IMR-90 (cell line): ENCODE measurements at regions not wholly inside any gene's neighbourhood (a gene's known extent, or its start where the extent isn't known, plus 50 kb on each side); places are given as distances from the start of the nearest gene placed in this dataset.
A peak's percentile ranks its signal among the peaks of the same experiment; 100 is the strongest.
"Not testable (repeated sequence)": the region's sequence is repeated elsewhere in the genome, so short reads cannot be mapped to it uniquely, and the experiment has no call there.

Source experiments
- ATAC-seq: fragments of 200-7000 bp; cut with Tn5 transposase; 2 replicates; pipeline ENCODE4 v1.9.1; 2020; ENCODE audit warnings: low read depth, mild to moderate bottlenecking, moderate library complexity
- BruUV-seq: library from RNA; stranded (reverse); fragments of 400-500 nt; replicated peaks from 2 replicates; lab custom pipeline; 2021; lab: Mats Ljungman, UMichigan
- CTCF ChIA-PET: fragments of 300-600 bp; formaldehyde crosslinking; extraction: SDS; loops from one replicate; lab custom pipeline; 2021; ENCODE audit warnings: antibody characterized with exemption; lab: Yijun Ruan, JAX
- POLR2A ChIA-PET: fragments of 300-600 bp; sonication (Branson Sonifier 250); formaldehyde crosslinking; loops from one replicate; lab custom pipeline; 2022; ENCODE audit warnings: antibody characterized with exemption; ENCODE audit not compliant: unreplicated experiment; lab: Charles Lee
- DNase-seq: peaks from one replicate; pipeline ENCODE4 v3.0.0; 2013
- H2AFZ ChIP-seq: replicated peaks from 2 replicates; pipeline ENCODE3; 2013; ENCODE audit warnings: low read length, mild to moderate bottlenecking; ENCODE audit not compliant: poor library complexity
- H2AK5ac ChIP-seq: 2 replicates; pipeline ENCODE4 v1.6.1; 2013; ENCODE audit warnings: low read depth, low read length, inconsistent platforms
- H2AK9ac ChIP-seq: replicated peaks from 2 replicates; pipeline ENCODE3; 2013; ENCODE audit warnings: mild to moderate bottlenecking, low read depth, low read length, moderate library complexity; ENCODE audit not compliant: poor library complexity
- H2BK120ac ChIP-seq: 2 replicates; pipeline ENCODE4 v1.6.1; 2013; ENCODE audit warnings: low read depth, low read length, inconsistent platforms
- H2BK15ac ChIP-seq: 3 replicates; pipeline ENCODE4 v1.6.1; 2013; ENCODE audit warnings: low read depth, low read length, inconsistent platforms
- H2BK20ac ChIP-seq: 2 replicates; pipeline ENCODE4 v1.6.1; 2013; ENCODE audit warnings: low read depth, mild to moderate bottlenecking, inconsistent platforms, low read length, moderate library complexity
- H2BK5ac ChIP-seq: 2 replicates; pipeline ENCODE4 v1.6.1; 2013; ENCODE audit warnings: mild to moderate bottlenecking, low read depth, low read length, inconsistent platforms; ENCODE audit not compliant: poor library complexity, severe bottlenecking
- H3K14ac ChIP-seq: replicated peaks from 2 replicates; pipeline ENCODE4 v1.6.1; 2013; ENCODE audit warnings: low read depth, low read length, inconsistent platforms
- H3K18ac ChIP-seq: 2 replicates; pipeline ENCODE4 v1.6.1; 2013; ENCODE audit warnings: low read depth, low read length, control low read depth
- H3K23ac ChIP-seq: 2 replicates; pipeline ENCODE4 v1.6.1; 2013; ENCODE audit warnings: low read depth, low read length, inconsistent platforms
- H3K27ac ChIP-seq: 2 replicates; pipeline ENCODE4 v1.5.1; 2013; ENCODE audit warnings: mild to moderate bottlenecking, control low read depth, low read length; ENCODE audit not compliant: insufficient read depth
- H3K27me3 ChIP-seq: 2 replicates; pipeline ENCODE4 v1.6.1; 2013; ENCODE audit warnings: low read length; ENCODE audit not compliant: control insufficient read depth, insufficient read depth
- H3K36me3 ChIP-seq: 2 replicates; pipeline ENCODE4 v1.6.1; 2013; ENCODE audit warnings: low read length, mixed read lengths; ENCODE audit not compliant: control insufficient read depth, insufficient read depth
- H3K4ac ChIP-seq: 2 replicates; pipeline ENCODE4 v1.6.1; 2013; ENCODE audit warnings: low read depth, low read length, inconsistent platforms
- H3K4me1 ChIP-seq: 2 replicates; pipeline ENCODE4 v1.6.1; 2013; ENCODE audit warnings: low read length, mixed read lengths; ENCODE audit not compliant: control insufficient read depth, insufficient read depth
- H3K4me2 ChIP-seq: 2 replicates; pipeline ENCODE4 v1.6.1; 2013; ENCODE audit warnings: low read depth, mild to moderate bottlenecking, control low read depth, low read length, moderate library complexity
- H3K4me3 ChIP-seq: 2 replicates; pipeline ENCODE4 v1.5.1; 2013; ENCODE audit warnings: low read depth, mild to moderate bottlenecking, control low read depth, low read length, moderate library complexity; ENCODE audit not compliant: insufficient read depth
- H3K56ac ChIP-seq: 2 replicates; pipeline ENCODE4 v1.6.1; 2013; ENCODE audit warnings: low read length, inconsistent platforms; ENCODE audit not compliant: insufficient read depth; ENCODE audit errors: extremely low read depth
- H3K79me1 ChIP-seq, 2 experiments: 2 replicates each; pipeline ENCODE4 v1.6.1; 2013; ENCODE audit warnings: low read length in 2 of 2, inconsistent platforms in 1 of 2, low read depth in 1 of 2
- H3K9ac ChIP-seq: 2 replicates; pipeline ENCODE4 v1.6.1; 2013; ENCODE audit warnings: low read depth, low read length, control low read depth
- H3K9me1 ChIP-seq: 2 replicates; pipeline ENCODE4 v1.6.1; 2013; ENCODE audit warnings: low read length, inconsistent platforms; ENCODE audit not compliant: insufficient read depth
- H3K9me3 ChIP-seq: 2 replicates; pipeline ENCODE4 v1.6.1; 2013; ENCODE audit warnings: low read length; ENCODE audit not compliant: control insufficient read depth, insufficient read depth
- H4K20me1 ChIP-seq: 2 replicates; pipeline ENCODE4 v1.6.1; 2013; ENCODE audit warnings: low read length, inconsistent platforms; ENCODE audit not compliant: insufficient read depth
- H4K5ac ChIP-seq: 2 replicates; pipeline ENCODE4 v1.6.1; 2013; ENCODE audit warnings: mild to moderate bottlenecking, low read depth, low read length, control low read depth
- H4K8ac ChIP-seq, 2 experiments: 2 replicates each; pipeline ENCODE4 v1.6.1; 2013; ENCODE audit warnings: low read depth in 2 of 2, low read length in 2 of 2, control low read depth in 1 of 2, inconsistent platforms in 1 of 2
- H4K91ac ChIP-seq: 2 replicates; pipeline ENCODE4 v1.6.1; 2013; ENCODE audit warnings: low read depth, low read length, inconsistent platforms; ENCODE audit not compliant: insufficient read depth
- BHLHE40 ChIP-seq: fragments of 150-350 bp; IDR thresholded peaks from 2 replicates; pipeline ENCODE4 v1.6.1; 2016; ENCODE audit warnings: mild to moderate bottlenecking, low read depth, low read length
- MAFK ChIP-seq: IDR thresholded peaks from 2 replicates; pipeline ENCODE4 v1.6.1; 2012; ENCODE audit warnings: low read depth, low read length, improper control_type of control experiment
- MAZ ChIP-seq: IDR thresholded peaks from 2 replicates; pipeline ENCODE4 v1.6.1; 2012; ENCODE audit warnings: low read depth, mild to moderate bottlenecking, low read length, improper control_type of control experiment, moderate library complexity, borderline replicate concordance
- NFE2L2 ChIP-seq: fragments of 150-350 bp; IDR thresholded peaks from 2 replicates; pipeline ENCODE4 v1.6.1; 2016; ENCODE audit warnings: low read depth, mild to moderate bottlenecking, low read length
- RCOR1 ChIP-seq: IDR thresholded peaks from 2 replicates; pipeline ENCODE4 v1.6.1; 2012; ENCODE audit warnings: mild to moderate bottlenecking, low read length, improper control_type of control experiment; ENCODE audit not compliant: insufficient replicate concordance
- WGBS, 2 experiments: methylation state at CpG; one replicate each; pipeline versions ENCODE4 v1.1.5 to v1.1.7; 2013; ENCODE audit warnings: missing lambda C conversion rate in 2 of 2; ENCODE audit not compliant: insufficient read length in 1 of 2; ENCODE audit errors: extremely low coverage in 2 of 2; 5-methylcytosine and 5-hydroxymethylcytosine counted together
- dilution Hi-C: fragments of 300-500 bp; cut with HindIII; formaldehyde crosslinking; loops from one replicate; pipeline ENCODE4 v1.14.3; 2018; ENCODE audit warnings: low sequenced_read_pairs; ENCODE audit not compliant: unreplicated experiment
- in situ Hi-C: fragments of 300-500 bp; cut with MboI; formaldehyde crosslinking; loops from 3 replicates; pipeline ENCODE4 v1.14.3; 2019; ENCODE audit warnings: low sequenced_read_pairs, inconsistent platforms, mixed read lengths
- intact Hi-C: fragments of 100-400 bp; cut with micrococcal nuclease; formaldehyde crosslinking; loops from 2 replicates; pipeline ENCODE4 v1.10.0; 2022

- WGBS, 2 experiments: no CpG with 5 or more reads among the region's 3 CpGs
- in situ Hi-C loops: no loop called here
- CTCF ChIA-PET: no interaction called here
Observed at GRCh38 chr19:28103921-28104320, 1109.0 kb downstream of the UQCRFS1 start.

DNA sequence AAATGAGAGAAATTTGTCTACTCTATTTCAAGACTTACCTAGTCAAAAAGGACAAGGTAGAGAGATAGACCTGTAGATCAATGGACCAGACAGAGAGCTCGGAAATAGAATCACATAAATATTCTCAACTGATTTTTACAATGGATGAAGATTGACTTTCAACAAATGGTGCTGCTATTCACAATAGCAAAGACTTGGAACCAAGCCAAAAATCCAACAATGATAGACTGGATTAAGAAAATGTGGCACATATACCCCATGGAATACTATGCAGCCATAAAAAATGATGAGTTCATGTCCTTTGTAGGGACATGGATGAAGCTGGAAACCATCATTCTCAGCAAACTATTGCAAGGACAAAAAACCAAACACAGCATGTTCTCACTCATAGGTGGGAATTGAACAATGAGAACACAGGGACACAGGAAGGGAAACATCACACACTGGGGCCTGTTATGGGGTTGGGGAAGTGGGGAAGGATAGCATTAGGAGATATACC is 1128.2 kb downstream of the UQCRFS1 start:
- H2AK5ac ChIP-seq, H3K36me3 ChIP-seq, BruUV-seq, H2BK20ac ChIP-seq, intact Hi-C loops, H3K27ac ChIP-seq, H4K20me1 ChIP-seq, H3K56ac ChIP-seq, H3K27me3 ChIP-seq, H2BK120ac ChIP-seq, H4K5ac ChIP-seq, H3K4me3 ChIP-seq, H3K4me2 ChIP-seq, DNase-seq, H3K14ac ChIP-seq, ATAC-seq, H3K4ac ChIP-seq, CTCF ChIA-PET, H2AFZ ChIP-seq, H3K9me1 ChIP-seq, H3K79me1 ChIP-seq, H4K91ac ChIP-seq, H3K23ac ChIP-seq, H3K9me3 ChIP-seq, H3K9ac ChIP-seq, POLR2A ChIA-PET, H2BK5ac ChIP-seq, H3K4me1 ChIP-seq, dilution Hi-C loops, in situ Hi-C loops, H2AK9ac ChIP-seq, H4K8ac ChIP-seq, H3K18ac ChIP-seq, H2BK15ac ChIP-seq: not testable (repeated sequence)
- WGBS, 2 experiments: no CpG with 5 or more reads among the region's 1 CpG

More at GRCh38 chr19:28103921-28104320, 1109.0 kb downstream of the UQCRFS1 start:
- no peak overlapping the region for H3K23ac ChIP-seq
- H4K8ac ChIP-seq: no peak overlapping the region
- peaks cover 19% of the 10 kb centered on the region for H3K9me3 ChIP-seq
- H3K18ac ChIP-seq: no peak overlapping the region
- H2BK15ac ChIP-seq: no peak overlapping the region
- H3K56ac ChIP-seq: no peak overlapping the region
- H2AFZ ChIP-seq: peak overlapping the region; percentile 4
- no peak overlapping the region for H3K27ac ChIP-seq
- H3K4me1 ChIP-seq: no peaks in the 10 kb centered on the region
- POLR2A ChIA-PET: no interaction called here
- no peaks in the 10 kb centered on the region for H3K36me3 ChIP-seq
- no peak overlapping the region for H3K4me2 ChIP-seq
- H3K4me3 ChIP-seq: no peak overlapping the region
- BruUV-seq: no TSS peak
- no peak overlapping the region for H3K4ac ChIP-seq
- DNase-seq (no peak), ATAC-seq (no peak)
- no peaks in the 10 kb centered on the region for H3K27me3 ChIP-seq
- H3K9ac ChIP-seq: no peak overlapping the region
- H3K9me1 ChIP-seq: no peaks in the 10 kb centered on the region
- dilution Hi-C loops (no loop called here), intact Hi-C loops (no loop called here)
- H2BK120ac ChIP-seq: no peak overlapping the region
- H2AK5ac ChIP-seq: no peak overlapping the region
- no peaks in the 10 kb centered on the region for H3K79me1 ChIP-seq
- no peak overlapping the region for H4K5ac ChIP-seq
- H2BK5ac ChIP-seq: no peak overlapping the region
- H3K14ac ChIP-seq: no peak overlapping the region
- H2BK20ac ChIP-seq: no peak overlapping the region
- H4K91ac ChIP-seq: no peak overlapping the region
- H2AK9ac ChIP-seq: no peak overlapping the region
- no peaks in the 10 kb centered on the region for H4K20me1 ChIP-seq
- TF ChIP-seq NFE2L2 (no peak), RCOR1 (no peak), MAZ (no peak), BHLHE40 (no peak), MAFK (no peak)
